ENCODE measurements at regions not wholly inside any gene's neighbourhood (a gene's known extent, or its start where the extent isn't known, plus 50 kb on each side); places are given as distances from the start of the nearest gene placed in this dataset.

GRCh38 chr3:154482507-154482906 lies 52.5 kb upstream of the GPR149 start:
- TF ChIP-seq CTCF (IDR thresholded peaks at IDR 0.05; ENCODE audit: insufficient read depth, low read depth, low read length) (no peak), EZH2 (IDR thresholded peaks at IDR 0.05; ENCODE audit: insufficient read depth, low read length) (no peak)

All from astrocyte (in vitro differentiated cells and primary cell).